ENCODE measurements at regions not wholly inside any gene's neighbourhood (a gene's known extent, or its start where the extent isn't known, plus 50 kb on each side); places are given as distances from the start of the nearest gene placed in this dataset.

DNA sequence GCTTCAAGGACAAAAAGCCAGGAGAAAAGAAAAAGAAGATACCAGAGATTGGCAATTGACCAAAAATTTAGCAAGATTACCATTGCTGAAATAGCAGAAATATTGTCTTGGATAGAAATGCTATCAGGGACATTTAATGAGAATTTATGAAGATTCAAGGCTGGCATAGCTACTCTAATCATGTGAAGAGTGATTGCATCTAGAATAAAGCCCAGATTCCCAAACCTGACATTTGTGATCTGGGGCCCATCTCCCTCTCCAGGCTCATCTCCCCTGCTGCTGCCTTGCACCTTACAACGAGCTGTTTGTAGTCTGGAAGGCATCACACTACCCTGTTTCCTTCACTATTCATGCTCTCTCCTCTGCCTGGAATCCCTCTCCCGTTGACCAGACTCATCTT lies 114.5 kb downstream of the C9orf152 start:
- TF ChIP-seq, protein P1, sequence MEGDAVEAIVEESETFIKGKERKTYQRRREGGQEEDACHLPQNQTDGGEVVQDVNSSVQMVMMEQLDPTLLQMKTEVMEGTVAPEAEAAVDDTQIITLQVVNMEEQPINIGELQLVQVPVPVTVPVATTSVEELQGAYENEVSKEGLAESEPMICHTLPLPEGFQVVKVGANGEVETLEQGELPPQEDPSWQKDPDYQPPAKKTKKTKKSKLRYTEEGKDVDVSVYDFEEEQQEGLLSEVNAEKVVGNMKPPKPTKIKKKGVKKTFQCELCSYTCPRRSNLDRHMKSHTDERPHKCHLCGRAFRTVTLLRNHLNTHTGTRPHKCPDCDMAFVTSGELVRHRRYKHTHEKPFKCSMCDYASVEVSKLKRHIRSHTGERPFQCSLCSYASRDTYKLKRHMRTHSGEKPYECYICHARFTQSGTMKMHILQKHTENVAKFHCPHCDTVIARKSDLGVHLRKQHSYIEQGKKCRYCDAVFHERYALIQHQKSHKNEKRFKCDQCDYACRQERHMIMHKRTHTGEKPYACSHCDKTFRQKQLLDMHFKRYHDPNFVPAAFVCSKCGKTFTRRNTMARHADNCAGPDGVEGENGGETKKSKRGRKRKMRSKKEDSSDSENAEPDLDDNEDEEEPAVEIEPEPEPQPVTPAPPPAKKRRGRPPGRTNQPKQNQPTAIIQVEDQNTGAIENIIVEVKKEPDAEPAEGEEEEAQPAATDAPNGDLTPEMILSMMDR (conservative IDR thresholded peaks at IDR 0.05; ENCODE audit: low read depth, low read length) = no peak
- no peak for TF ChIP-seq SMC3 (IDR thresholded peaks at IDR 0.05; ENCODE audit: low read depth, low read length)

All from IMR-90 (cell line).